ENCODE measurements at regions not wholly inside any gene's neighbourhood (a gene's known extent, or its start where the extent isn't known, plus 50 kb on each side); places are given as distances from the start of the nearest gene placed in this dataset.

GRCh38 chr13:86377451-86377850 lies 578.2 kb upstream of the SLITRK6 start:
- no peak overlapping the region for H3K4me3 ChIP-seq (ENCODE audit: low read depth, low read length)
- no peak for TF ChIP-seq CTCF (IDR thresholded peaks at IDR 0.05; ENCODE audit: insufficient read depth, low read depth, low read length)
- no peak for DNase-seq (ENCODE audit: low read depth)

GRCh38 chr13:86378628-86379027 lies 579.4 kb upstream of the SLITRK6 start:
- DNase-seq (ENCODE audit: low read depth) = no peak
- no peak for TF ChIP-seq CTCF (IDR thresholded peaks at IDR 0.05; ENCODE audit: insufficient read depth, low read depth, low read length)

GRCh38 chr13:86383151-86383550 lies 583.9 kb upstream of the SLITRK6 start:
- TF ChIP-seq CTCF (IDR thresholded peaks at IDR 0.05; ENCODE audit: insufficient read depth, low read depth, low read length) = no peak
- H3K4me3 ChIP-seq (ENCODE audit: low read depth, low read length) = no peak overlapping the region
- DNase-seq (ENCODE audit: low read depth) = no peak

More at GRCh38 chr13:86378628-86379027, 579.4 kb upstream of the SLITRK6 start:
- no peak overlapping the region for H3K4me3 ChIP-seq (ENCODE audit: low read depth, low read length)

- no peak for DNase-seq (ENCODE audit: low read depth)
- no peak for TF ChIP-seq CTCF (IDR thresholded peaks at IDR 0.05; ENCODE audit: insufficient read depth, low read depth, low read length)
- no peak overlapping the region for H3K4me3 ChIP-seq (ENCODE audit: low read depth, low read length)
Observed at GRCh38 chr13:86383561-86383960, 584.3 kb upstream of the SLITRK6 start.

GRCh38 chr13:86397635-86398034 lies 598.4 kb upstream of the SLITRK6 start:
- no peak for TF ChIP-seq CTCF (IDR thresholded peaks at IDR 0.05; ENCODE audit: insufficient read depth, low read depth, low read length)
- no peak for DNase-seq (ENCODE audit: low read depth)
- no peak overlapping the region for H3K4me3 ChIP-seq (ENCODE audit: low read depth, low read length)

GRCh38 chr13:86399572-86399971 lies 600.4 kb upstream of the SLITRK6 start:
- no peak for DNase-seq (ENCODE audit: low read depth)
- TF ChIP-seq CTCF (IDR thresholded peaks at IDR 0.05; ENCODE audit: insufficient read depth, low read depth, low read length) = no peak
- no peak overlapping the region for H3K4me3 ChIP-seq (ENCODE audit: low read depth, low read length)

- TF ChIP-seq CTCF (IDR thresholded peaks at IDR 0.05; ENCODE audit: insufficient read depth, low read depth, low read length) = no peak
- H3K4me3 ChIP-seq (ENCODE audit: low read depth, low read length) = no peak overlapping the region
- DNase-seq (ENCODE audit: low read depth) = no peak
Observed at GRCh38 chr13:86402500-86402899, 603.3 kb upstream of the SLITRK6 start.
